Pulmonary artery endothelial cell (primary cell): ENCODE measurements at regions not wholly inside any gene's neighbourhood (a gene's known extent, or its start where the extent isn't known, plus 50 kb on each side); places are given as distances from the start of the nearest gene placed in this dataset.

Source experiments
- DNase-seq: peaks from one replicate; pipeline ENCODE4 v3.0.0-alpha.2; 2011; ENCODE audit warnings: low read depth, low spot score

- no peak for DNase-seq
Measured at GRCh38 chr17:63332286-63332685, 113.8 kb downstream of the CYB561 start.

DNA sequence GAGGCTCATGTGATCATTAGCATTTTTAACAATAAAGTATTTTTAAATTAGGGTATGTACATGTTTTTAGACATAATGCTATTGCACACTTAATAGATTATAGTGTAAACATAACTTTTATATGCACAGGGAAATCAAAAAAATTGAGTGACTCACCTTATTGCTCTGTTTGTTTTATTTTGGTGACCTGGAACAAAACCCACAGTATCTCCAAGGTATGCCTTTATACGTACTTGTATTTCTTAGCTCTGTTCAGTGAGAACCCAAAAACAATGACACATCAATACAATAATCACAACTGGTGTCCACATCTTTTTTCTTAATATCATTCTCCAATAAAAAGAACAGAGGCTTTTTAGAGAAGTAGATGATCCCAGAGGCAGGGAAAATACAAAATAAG, 112.2 kb downstream of the CYB561 start:
- DNase-seq = no peak

GRCh38 chr17:63335831-63336230, 110.3 kb downstream of the CYB561 start:
- DNase-seq = no peak

- no peak for DNase-seq
Measured at GRCh38 chr17:63337579-63337978, 108.5 kb downstream of the CYB561 start.

GRCh38 chr17:63338272-63338671, 107.8 kb downstream of the CYB561 start:
- DNase-seq = no peak

DNA sequence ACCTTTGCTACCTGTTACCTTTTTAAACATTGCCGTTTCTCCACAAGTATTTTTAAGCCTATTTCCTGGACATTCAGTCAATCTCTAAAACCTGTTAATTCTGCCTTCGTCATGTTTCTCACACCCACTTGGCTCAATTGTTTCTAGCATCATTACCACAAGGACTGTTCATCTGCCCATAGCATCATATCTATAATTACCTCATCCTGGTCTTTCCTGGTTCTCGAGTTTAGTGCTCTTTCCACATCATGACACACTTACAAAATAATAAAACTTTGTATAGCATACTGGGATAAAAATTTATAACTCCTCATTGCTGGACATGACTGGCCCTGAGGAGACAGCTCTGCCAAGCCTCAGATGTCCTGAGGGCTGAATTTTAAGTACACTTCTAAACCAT, 104.8 kb downstream of the CYB561 start:
- DNase-seq = no peak

DNA sequence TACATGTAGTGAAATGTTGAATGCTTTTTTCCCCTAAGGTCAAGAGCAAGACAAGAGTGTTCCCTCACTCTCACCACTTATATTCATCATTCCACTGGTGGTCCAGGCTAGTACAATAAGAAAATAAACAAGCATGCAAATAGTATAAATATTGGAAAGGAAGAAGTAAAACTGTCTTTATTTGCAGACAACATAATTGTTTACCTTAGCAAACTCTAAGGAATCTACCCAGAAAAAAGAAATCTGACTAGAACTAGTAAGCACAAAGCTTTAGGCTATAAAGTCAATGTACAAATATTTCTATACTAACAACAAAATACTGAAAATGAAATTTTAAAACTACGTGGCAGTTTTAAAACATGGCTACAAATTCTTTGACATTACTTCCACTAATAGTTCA, 101.7 kb downstream of the CYB561 start:
- DNase-seq = no peak

- DNase-seq = no peak
Measured at GRCh38 chr17:63345611-63346010, 100.5 kb downstream of the CYB561 start.

DNA sequence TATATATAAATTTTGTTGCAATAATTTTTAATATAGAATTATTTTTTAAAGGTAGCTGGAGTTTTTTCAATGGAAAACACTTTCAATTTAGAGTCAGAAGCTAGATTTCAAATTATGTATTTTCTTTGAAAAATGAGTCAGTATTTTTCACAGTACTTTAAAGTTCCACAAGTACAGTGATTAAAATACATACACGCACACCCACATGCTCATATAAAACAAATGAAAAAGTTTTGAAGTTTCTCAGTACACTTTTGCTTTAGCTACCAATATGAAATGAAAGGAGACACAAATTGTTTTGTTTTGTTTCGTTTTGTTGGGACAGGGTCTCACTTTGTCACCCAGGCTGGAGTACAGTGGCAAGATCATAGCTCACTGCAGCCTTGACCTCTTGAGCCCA, 98.6 kb downstream of the CYB561 start:
- no peak for DNase-seq

GRCh38 chr17:63349478-63350000, 96.6 kb downstream of the CYB561 start:
- DNase-seq = no peak

DNA sequence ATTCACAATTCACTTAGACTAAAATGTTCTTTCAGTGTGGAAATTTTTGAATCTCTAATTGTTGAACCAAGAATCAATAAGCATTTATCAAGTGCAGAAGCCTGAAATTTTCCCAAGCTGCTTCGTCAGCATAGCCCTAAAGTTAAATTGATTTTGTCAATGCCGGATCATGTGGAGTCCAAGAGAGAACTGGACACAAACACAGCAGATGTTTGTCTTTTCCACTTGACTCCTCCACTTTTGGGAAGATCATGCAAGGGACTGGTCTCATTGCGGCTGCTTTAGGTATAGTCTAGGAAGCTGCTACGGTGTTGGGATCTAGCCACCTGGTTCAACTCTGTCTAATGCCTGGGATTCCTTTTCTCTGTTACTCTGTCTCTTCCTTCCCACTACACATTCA, 95.7 kb downstream of the CYB561 start:
- DNase-seq = no peak

DNA sequence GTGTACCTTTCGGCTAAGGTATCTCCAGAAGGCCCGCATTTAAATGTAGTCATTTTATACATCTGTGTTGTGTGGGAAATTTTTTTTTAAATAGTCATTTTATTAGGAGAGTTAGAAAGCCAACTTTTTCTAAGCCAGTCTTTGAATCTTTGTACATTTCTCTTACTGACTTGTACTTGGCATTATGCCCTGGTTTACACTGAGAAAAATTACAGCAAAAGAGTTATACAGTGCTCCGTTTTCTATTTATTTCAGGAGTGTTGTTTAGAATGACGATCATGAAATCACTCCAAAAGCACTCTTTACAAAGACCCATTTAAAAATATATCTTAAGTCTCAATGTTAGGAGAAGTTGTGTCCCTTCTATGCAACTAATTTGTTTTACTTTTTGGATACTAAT, 91.8 kb downstream of the CYB561 start:
- no peak for DNase-seq

DNA sequence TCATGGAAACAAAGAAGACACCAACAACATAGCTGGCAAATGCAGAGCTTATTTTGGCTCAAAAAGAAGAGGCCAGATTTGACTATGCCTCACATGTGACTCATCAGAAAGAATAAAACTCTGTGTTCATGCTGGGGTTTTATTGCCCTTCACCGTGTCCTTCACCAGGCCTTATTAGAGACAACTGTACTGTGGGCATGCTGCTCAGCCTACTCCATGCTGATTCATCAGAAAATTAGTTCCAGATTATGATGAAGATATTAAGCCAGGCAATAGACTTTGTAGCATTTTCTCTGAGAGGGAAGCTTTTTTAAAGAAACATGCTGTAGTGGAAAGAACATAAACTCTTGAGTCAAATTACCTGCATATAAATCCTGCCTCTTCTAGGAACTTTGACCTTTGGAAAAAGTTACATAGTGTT, 89.8 kb downstream of the CYB561 start:
- DNase-seq = peak; percentile 10

GRCh38 chr17:63358111-63358839, 87.8 kb downstream of the CYB561 start:
- peak; percentile 29 for DNase-seq

DNA sequence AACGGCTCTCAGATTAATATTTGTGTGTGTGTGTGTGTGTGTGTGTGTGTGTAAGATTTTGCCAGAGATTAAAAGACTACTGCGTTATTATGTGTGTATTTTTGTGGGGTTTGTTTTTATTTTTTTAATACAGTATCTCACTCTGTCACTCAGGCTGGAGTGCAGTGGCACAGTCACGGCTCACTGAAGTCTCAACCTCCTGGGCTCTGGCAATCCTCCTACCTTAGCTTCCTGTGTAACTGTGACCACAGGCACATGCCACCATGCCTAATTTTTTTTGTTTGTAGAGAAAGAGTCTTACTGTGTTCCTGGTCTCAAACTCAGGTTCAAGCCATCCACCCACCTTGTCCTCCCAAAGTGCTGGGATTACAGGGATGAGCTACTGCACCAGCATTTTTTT, 87.2 kb downstream of the CYB561 start:
- DNase-seq = no peak

DNA sequence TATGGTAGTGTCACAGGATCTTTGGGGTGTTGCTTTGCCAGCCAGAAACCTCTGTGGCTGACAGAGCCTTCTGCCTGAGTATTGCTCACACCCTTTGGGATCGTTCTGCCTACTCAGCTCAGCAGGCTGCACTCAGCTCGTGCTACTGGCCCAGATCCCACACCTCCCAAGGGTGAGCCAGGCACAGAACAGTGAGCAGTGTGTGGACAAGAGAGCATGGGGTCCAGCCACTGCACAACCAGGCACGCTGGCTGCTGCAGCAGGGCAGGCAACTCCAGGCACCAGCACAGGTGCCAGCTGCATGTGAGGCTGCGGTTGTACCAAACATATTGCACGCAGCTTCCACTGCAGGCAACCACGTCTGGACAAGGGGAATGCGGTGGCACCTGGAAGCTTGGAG, 84.9 kb downstream of the CYB561 start:
- no peak for DNase-seq

- no peak for DNase-seq
Measured at GRCh38 chr17:63362115-63362514, 84.0 kb downstream of the CYB561 start.

DNA sequence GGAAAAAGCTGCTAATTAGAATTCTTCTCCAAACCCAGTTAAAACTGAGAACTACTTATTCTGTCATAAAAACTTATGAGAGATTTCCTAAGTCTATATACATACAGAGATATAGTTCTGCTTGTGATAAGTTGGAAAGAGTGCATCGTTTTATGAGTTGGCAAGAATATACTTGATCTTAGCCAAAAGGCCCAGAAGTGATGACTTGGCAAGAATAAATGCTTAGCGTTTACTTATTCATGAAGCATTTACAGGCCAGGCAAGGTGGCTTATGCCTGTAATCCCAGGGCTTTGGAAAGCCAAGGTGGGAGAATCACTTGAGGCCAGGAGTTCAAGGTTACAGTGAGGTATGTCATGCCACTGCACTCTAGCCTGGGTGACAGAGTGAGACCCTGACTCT, 81.7 kb downstream of the CYB561 start:
- DNase-seq = no peak

DNA sequence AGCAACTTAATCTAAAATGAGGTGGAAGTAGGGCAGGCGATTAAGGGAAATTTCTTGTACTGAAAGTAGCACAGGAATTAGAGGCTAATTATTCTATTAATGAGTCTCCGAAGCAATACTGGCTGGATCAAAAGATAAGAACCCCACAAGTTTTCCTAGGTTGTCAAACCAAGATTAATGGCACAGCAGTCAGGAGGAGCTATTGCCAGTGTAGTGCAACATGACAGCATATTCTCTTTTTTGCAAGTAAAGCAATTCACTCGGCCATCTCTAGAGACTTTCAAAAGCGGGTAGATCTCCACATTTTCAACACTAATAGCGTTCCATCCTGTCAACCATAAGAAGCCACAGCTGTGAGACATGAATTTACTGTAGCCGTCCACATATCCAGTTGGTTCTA, 81.2 kb downstream of the CYB561 start:
- no peak for DNase-seq

DNA sequence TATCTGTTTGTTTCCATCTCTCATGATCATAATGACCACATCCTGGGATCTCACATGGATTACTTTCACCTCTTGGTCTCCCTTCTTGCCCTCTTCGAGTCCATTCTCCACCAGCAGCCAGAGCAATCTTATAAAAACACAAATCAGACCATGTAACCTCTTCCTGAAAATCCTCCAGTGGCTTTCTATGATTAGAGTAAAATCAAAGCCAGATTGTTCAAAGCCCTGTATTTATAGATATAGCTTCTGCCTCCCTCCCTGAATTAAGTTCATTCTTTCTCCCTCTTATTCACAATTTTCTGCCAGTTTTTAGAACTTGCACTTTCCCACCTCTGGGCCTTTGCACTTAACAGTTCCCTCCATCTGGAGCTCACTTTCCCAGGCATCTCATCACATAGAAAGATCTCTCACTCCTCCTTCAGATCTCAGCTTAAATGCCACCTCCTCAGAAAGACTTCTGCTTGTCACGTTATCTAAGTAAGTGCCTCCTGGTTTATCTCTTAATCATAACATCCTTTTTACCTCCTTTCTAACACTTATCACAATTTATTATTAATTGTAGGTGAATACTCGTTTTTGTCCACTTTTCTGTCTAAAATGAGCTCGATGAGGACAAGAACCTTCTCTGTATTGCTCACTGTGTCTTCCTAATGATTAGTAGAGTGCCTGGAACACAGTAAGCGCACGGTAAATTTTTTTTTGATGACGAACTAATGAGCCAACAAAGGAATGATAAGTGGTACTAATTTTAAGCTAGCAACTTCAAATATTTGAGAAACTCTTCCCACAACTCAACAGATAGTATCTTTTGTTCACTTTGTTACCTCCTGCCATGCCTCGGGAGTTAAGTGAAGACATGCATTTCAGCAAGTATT, 80.5 kb downstream of the CYB561 start:
- DNase-seq = no peak

DNA sequence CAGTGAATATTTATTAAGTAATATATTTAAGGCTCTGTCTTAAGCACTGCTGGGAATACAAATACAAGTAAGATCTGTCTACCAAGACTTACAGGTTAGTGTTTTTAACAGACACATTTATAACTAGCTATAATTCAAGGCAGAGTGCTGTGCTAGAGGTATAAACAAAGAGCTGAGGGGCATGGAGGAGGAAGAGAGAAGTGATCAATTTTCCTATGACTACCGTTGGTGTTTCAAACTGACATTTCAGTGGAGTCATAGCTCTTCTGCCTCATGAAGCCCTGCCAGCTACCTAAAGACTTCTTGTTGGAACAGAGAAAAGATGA, 79.9 kb downstream of the CYB561 start:
- no peak for DNase-seq

DNA sequence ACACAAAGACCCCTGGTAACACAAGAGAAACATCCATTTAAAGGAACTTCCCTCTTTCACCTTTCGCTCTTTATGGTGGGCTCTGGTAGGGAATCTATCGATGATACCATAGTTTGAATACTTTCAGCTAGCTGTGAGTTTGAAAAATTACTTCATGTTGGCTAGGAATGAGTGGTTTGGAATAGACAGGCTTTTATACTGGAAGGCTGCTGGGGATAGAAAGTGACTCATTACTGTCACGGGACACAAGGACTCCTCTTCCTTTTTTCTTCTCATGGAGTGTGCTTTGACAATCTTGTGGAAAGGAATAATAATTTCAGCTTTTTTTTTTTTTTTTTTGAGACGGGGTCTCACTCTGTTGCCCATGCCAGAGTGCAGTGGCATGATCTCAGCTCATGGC, 76.9 kb downstream of the CYB561 start:
- DNase-seq = no peak

DNA sequence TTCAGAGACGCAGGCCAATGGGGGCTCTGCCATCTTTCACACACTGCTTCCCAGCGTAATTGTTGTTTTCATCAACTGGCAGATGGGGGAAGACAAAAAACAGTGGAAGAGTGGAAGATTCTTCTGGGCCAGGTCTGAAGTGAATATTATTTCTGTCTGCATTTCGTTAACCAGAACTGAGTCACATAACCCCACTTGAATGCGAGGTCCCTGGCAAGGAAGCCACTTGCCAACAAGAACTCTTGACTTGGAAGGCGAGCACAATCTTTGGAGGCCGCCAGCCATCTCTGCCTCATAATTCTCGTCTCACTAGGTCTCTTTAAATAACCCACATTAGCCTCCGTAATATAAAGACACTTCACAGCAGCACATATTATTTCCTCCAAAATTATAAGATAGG, 75.4 kb downstream of the CYB561 start:
- DNase-seq = no peak
